HG03064 (cell line): ENCODE measurements at regions not wholly inside any gene's neighbourhood (a gene's known extent, or its start where the extent isn't known, plus 50 kb on each side); places are given as distances from the start of the nearest gene placed in this dataset.
"Not testable (repeated sequence)": the region's sequence is repeated elsewhere in the genome, so short reads cannot be mapped to it uniquely, and the experiment has no call there.

ENCODE experiments used
- ATAC-seq: cut with Tn5 transposase; IDR thresholded peaks from one replicate; pipeline ENCODE4 v1.9.1; 2021; ENCODE audit warnings: low read depth; ENCODE audit not compliant: unreplicated experiment

- ATAC-seq = no peak
Observed at GRCh38 chr10:84571146-84571545, 242.8 kb downstream of the CCSER2 start.

GRCh38 chr10:84574102-84574501, 245.7 kb downstream of the CCSER2 start:
- no peak for ATAC-seq

- ATAC-seq = no peak
Observed at GRCh38 chr10:84581976-84582375, 253.6 kb downstream of the CCSER2 start.

- no peak for ATAC-seq
Observed at GRCh38 chr10:84583501-84583900, 255.1 kb downstream of the CCSER2 start.

GRCh38 chr10:84587789-84588188, 259.4 kb downstream of the CCSER2 start:
- no peak for ATAC-seq

GRCh38 chr10:84588426-84588825, 260.0 kb downstream of the CCSER2 start:
- ATAC-seq = no peak

- no peak for ATAC-seq
Observed at GRCh38 chr10:84588971-84589370, 260.6 kb downstream of the CCSER2 start.

- ATAC-seq = no peak
Observed at GRCh38 chr10:84589526-84590205, 261.3 kb downstream of the CCSER2 start.

- no peak for ATAC-seq
Observed at GRCh38 chr10:84590327-84591193, 262.2 kb downstream of the CCSER2 start.

GRCh38 chr10:84593506-84593905, 265.1 kb downstream of the CCSER2 start:
- ATAC-seq = no peak

GRCh38 chr10:84596585-84596984, 268.2 kb downstream of the CCSER2 start:
- no peak for ATAC-seq

GRCh38 chr10:84599254-84599653, 270.9 kb downstream of the CCSER2 start:
- ATAC-seq = no peak

GRCh38 chr10:84600947-84601346, 272.6 kb downstream of the CCSER2 start:
- no peak for ATAC-seq

- not testable (repeated sequence) for ATAC-seq
Observed at GRCh38 chr10:84602543-84602942, 274.2 kb downstream of the CCSER2 start.

GRCh38 chr10:84603971-84604370, 275.6 kb downstream of the CCSER2 start:
- ATAC-seq = no peak

GRCh38 chr10:84605802-84606201, 277.4 kb downstream of the CCSER2 start:
- no peak for ATAC-seq

- no peak for ATAC-seq
Observed at GRCh38 chr10:84606428-84606827, 278.0 kb downstream of the CCSER2 start.

- ATAC-seq = no peak
Observed at GRCh38 chr10:84607044-84607443, 278.7 kb downstream of the CCSER2 start.

- no peak for ATAC-seq
Observed at GRCh38 chr10:84607523-84607922, 279.1 kb downstream of the CCSER2 start.

GRCh38 chr10:84608126-84608525, 279.7 kb downstream of the CCSER2 start:
- ATAC-seq = no peak

GRCh38 chr10:84613336-84614021, 285.1 kb downstream of the CCSER2 start:
- no peak for ATAC-seq
